NCI-H82 treated with DMSO at 0.1 percent for 48 hours (cell line): ENCODE measurements at regions not wholly inside any gene's neighbourhood (a gene's known extent, or its start where the extent isn't known, plus 50 kb on each side); places are given as distances from the start of the nearest gene placed in this dataset.

ENCODE experiments used
- DNase-seq: peaks from one replicate; lab custom pipeline; 2025; ENCODE audit not compliant: unreplicated experiment; lab: John Stamatoyannopoulos, UW

DNA sequence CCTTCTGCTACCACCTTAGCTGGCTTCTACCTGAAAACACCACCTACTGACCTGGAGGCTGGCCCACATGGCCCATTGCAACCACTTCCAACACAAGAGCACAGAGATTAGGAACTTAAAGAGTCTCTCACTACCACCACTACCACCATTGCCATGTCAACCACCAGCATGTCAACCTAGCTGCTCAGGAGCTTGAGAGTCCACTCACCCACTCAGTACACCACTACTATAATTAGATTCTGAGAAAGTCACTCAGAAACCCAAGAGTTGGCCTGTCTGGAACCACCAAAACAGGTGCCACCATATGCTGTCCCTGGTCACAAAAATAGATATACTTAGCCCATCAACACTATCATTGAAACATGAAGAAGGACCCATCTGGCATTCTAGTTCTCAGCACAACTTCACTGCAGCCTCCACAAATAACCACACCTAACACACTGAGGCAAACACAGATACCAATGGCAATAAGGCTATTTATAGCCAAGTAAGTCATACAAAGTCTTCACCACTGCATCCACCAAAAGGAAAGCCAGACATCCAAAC lies 806.7 kb upstream of the EPHA6 start:
- DNase-seq: no peak

DNA sequence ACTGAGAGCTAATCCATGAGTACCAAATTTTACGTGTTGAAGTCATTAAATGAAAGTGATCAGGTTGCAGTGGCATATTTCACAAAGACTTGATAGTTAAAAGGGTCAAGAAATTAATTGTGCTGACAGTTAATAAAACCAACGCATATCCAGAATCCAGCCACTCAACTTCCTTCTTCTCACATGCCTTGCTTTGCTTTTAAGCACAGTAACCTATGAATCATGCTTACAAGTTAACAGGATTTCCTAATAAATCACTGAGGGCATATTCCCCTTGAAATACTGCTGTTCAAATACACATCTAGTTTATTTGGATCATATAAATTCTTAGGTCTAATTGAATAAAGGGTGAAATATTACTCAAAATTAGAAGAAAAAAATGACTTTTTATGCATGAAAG lies 801.5 kb upstream of the EPHA6 start:
- no peak for DNase-seq

DNA sequence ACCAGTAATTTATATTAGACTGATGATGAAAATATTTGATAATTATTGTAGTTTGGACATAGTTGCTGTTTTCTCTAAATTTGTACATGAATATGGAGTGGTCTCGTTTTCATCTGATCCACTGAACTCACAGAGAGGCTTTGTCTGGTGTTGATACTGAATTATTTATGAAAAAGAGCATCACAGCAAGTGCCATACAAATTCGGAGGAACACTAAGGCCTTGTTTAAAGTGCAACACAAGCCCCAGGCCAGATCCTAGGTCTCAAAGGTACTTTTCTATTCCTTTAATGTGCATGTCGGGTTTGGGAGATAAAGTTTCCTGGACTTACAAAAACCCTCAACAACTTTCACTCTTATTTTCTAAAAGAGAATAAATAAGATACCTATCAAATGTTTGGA lies 796.8 kb upstream of the EPHA6 start:
- DNase-seq: no peak

DNA sequence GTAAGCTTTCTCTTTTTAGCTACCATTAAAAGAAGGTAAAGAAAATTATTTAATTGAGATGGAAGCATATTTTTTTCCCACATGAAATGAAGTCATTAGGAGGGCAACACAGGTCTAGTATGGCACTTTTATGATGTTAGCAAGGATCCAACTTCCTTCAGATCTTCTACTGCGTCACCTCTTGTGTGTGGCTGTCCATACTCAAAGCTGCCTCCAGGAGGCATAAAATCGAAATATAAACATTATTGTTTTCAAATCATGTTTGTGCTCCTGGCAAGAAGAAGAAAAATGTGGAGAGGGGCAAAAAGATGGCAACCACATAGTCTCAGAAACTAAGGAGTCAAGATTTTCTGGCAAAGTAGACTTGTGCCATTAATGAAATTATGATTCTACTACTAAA lies 791.7 kb upstream of the EPHA6 start:
- DNase-seq: no peak

DNA sequence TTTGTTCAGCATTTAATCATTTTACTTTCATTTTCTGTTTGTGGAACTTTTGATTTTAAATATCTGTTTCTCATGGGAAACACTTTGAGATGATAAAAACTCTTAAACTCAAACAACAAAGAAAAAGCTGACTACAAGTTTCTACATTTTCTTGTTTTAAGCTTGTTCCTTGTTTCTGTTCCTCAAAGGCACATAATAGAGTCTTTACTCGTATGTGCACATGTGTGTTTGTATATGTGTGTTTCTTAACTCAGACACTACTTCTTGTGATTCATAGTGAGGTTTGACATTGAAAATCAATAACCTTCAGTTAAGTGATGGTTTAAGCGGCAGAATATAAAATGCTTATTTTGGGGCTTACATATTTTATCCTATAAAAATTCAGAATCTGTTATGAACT lies 786.7 kb upstream of the EPHA6 start:
- no peak for DNase-seq

DNA sequence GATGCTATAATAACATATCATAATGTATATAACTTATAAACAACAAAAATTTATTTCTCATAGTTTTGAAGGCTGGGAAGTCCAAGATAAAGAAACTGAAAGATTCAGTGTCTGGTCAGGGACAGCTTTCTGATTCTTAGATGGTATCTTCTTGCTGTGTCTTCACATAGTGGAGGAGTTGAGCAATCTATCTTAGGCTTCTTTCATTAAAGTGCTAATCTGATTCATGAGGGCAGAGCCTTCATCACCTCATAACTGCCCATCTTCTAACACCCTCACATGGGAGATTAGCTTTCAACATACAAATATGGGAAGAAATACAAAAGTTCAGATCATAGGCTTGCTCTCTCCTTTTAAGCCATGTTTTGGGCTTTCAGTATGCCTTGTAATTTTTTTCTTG lies 774.8 kb upstream of the EPHA6 start:
- DNase-seq: no peak

DNA sequence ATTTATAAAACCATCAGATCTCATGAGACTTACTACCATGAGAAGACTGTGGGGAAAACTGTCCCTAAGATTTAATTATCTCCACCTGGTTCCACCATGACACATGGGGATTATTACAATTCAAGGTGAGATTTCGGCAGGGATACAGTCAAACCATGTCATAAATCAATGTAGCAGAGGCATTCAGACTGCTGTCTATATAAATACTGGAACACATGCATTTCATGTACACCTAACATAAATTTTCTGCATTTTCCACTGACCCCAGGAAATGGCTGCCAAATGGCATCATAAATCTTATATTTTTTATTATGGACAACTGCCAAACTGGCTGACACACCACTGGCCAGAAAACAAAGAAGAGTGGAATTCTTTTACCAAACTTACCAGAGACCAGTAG lies 755.1 kb upstream of the EPHA6 start:
- DNase-seq: no peak

DNA sequence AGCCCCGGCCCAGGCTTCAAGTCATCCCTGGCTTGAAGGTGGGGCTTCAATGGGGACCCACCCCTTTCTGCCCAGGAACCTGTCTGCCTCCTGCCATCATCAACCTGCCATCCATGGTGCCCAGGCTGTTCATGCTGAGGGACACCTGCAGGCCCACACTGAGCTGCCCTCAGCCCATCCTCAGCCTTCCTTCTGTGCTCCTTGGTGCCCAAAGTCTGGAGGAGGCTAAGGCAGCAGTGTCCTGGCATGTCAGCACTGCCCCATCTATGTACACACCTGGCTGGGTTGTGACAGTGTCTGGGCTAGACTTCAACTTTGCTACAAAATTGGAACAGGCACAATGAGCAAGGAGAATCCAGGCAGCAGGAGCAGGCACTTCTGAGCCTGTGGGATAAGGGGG lies 745.3 kb upstream of the EPHA6 start:
- DNase-seq: no peak

DNA sequence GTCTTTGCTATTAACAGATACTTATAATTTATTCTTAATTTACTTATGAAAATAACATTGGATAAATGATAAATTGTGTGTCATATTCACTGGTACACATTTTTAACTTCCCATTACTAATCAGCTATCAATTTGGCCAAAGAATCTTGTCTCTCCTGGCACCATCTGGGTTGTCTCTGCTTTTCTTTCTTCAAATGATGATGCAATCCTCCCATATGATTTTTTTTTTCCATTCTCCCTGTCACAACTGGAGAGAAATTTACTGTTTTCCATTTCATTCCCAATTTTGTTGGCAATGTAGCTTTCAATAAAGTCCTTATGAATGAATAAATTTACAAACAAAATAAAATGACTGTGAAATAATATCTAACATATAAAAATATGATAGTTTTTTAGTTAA lies 743.7 kb upstream of the EPHA6 start:
- DNase-seq: no peak

DNA sequence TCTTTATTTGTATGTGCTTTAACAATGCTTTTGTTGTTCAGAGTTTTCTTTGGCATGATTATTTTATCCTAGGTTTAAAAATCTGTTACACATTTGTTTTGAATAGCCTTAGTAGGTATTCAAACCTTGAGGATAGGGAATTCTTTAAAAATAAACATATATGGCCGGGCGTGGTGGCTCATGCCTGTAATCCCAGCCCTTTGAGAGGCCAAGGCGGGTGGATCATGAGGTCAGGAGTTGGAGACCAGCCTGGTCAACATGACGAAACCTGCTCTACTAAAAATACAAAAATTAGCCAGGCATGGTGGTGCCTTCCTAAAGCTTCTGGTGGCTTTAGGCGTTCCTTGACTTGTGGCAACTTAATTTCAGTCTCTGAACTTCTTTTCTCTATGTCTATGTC lies 743.3 kb upstream of the EPHA6 start:
- DNase-seq: no peak

DNA sequence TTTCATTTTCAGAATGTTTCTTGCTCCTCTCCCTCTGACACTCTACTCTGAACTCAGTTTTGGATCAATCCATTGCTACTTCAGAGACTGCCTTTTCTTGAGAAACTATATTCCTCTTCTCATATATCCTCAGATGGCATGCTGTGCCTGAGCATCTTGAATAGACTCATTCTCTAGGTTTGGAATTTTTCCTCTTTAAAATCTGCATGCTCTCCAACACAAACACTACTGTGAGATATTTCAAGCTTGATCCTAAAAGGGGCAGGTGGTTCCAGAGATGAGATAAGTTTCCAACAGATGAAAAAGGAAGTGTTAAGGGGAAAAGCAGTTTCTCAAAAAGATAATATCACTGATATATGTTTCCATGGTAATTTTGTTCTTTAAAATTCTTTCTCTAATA lies 742.2 kb upstream of the EPHA6 start:
- DNase-seq: no peak

DNA sequence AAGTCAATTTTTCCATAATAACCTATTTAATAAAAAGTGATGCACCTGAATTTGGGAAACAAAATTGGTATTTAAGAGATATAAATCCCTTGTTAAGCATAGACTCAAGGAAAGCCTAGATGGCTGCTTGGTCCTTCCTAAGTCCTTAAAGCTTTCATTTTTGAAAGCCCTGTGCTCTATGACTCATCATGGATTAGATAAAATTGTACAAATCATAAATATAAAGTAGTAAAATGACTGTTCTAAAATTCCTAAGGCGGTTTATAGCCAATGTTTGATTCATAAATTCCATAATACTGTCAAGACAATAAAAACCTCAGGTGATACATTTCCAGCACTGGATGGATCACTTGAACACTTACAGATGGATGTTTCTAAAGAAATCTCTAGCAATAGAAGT lies 730.8 kb upstream of the EPHA6 start:
- DNase-seq: no peak

DNA sequence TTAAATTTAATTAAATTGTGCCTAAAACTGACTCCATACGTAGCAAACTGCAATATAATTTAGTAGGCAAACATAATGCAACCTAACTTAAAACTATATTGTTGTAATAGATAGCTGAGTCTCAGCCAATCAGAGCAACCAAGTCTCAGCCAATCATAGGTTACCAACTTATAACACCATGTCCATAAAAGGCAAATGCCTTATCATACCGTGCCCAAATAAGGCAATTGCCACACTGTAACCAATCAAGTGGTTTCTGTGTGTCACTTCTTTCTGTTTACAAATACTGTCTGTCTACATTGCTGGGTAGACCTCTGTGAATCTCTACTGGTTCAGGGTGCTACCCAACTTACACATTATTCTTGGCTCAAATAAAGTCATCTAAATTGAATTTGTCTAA lies 728.4 kb upstream of the EPHA6 start:
- DNase-seq: no peak

DNA sequence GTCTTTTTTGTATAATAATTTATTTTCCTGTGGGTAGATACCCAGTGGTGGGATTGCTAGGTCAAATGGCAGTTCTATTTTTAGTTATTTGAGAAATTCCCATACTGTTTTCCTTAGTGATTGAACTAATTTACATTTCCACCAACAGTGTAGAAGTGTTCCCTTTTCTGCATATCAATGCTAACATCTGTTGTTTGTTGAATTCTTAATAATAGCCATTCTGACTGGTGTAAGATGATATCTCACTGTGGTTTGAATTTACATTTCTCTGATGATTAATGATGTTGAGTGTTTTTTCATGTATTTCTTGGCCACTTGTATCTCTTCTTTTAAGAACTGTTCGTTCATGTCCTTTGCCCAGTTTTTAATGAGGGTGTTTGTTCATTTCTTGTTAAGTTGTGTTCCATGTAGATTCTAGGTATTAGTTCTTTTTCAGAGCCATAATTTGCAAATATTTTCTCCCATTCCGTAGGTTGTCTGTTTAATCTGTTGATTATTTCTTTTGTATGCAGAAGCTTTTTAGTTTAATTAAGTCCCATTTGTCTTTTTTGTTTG lies 713.3 kb upstream of the EPHA6 start:
- DNase-seq: no peak

DNA sequence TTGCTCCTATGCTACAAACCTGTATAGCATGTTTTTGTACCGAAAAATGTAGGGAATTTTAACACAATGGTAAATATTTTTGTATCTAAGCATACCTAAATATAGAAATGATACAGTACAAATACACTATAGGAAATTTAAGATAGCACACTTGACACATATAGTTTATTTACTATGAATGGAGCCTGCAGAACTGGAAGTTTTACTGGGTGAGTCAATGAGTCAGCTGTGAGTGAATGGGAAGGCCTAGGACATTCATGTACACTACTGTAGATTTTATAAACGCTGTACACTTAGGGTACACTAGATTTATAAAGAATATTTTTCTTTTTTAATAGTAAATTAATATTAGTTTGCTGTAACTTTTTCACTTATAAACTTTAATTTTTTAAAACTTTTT lies 707.7 kb upstream of the EPHA6 start:
- no peak for DNase-seq
